Progenitor cell of endocrine pancreas (in vitro differentiated cells): ENCODE measurements at regions not wholly inside any gene's neighbourhood (a gene's known extent, or its start where the extent isn't known, plus 50 kb on each side); places are given as distances from the start of the nearest gene placed in this dataset.

ENCODE experiments used
- DNase-seq: peaks from one replicate; pipeline ENCODE4 v3.0.0; 2021; ENCODE audit warnings: low spot score; ENCODE audit not compliant: unreplicated experiment
- H3K27ac Mint-ChIP-seq: 2 replicates; pipeline ENCODE4 v1.8.0; 2021; ENCODE audit warnings: mild to moderate bottlenecking, moderate library complexity, mixed read lengths
- H3K27me3 Mint-ChIP-seq: 2 replicates; pipeline ENCODE4 v1.8.0; 2021; ENCODE audit warnings: mixed read lengths
- H3K36me3 Mint-ChIP-seq: 2 replicates; pipeline ENCODE4 v1.8.0; 2022; ENCODE audit warnings: mixed read lengths; ENCODE audit not compliant: insufficient read depth
- H3K4me1 Mint-ChIP-seq: 2 replicates; pipeline ENCODE4 v1.8.0; 2021; ENCODE audit warnings: low read depth, mixed read lengths
- H3K4me3 Mint-ChIP-seq: 2 replicates; pipeline ENCODE4 v1.8.0; 2021; ENCODE audit warnings: low read depth, mild to moderate bottlenecking, moderate library complexity, mixed read lengths
- H3K9me3 Mint-ChIP-seq: 2 replicates; pipeline ENCODE4 v1.8.0; 2021; ENCODE audit warnings: low read depth, mixed read lengths
- CTCF ChIP-seq: fragments of 200-600 bp; sonication (generic); IDR thresholded peaks from one replicate; pipeline ENCODE4 v1.5.0; 2021; ENCODE audit warnings: antibody characterized with exemption, mild to moderate bottlenecking; ENCODE audit not compliant: unreplicated experiment

- DNase-seq = no peak
- H3K4me1 Mint-ChIP-seq = no peaks in the 10 kb centered on the region
- H3K4me3 Mint-ChIP-seq = no peak overlapping the region
- TF ChIP-seq CTCF = no peak
- H3K9me3 Mint-ChIP-seq = no peaks in the 10 kb centered on the region
- H3K27ac Mint-ChIP-seq = no peak overlapping the region
- H3K36me3 Mint-ChIP-seq = no peaks in the 10 kb centered on the region
- peaks cover 3% of the 10 kb centered on the region for H3K27me3 Mint-ChIP-seq
Measured at GRCh38 chr7:68309271-68309670, 1289.0 kb upstream of the AUTS2 start.

GRCh38 chr7:68309806-68310205 lies 1288.5 kb upstream of the AUTS2 start:
- H3K9me3 Mint-ChIP-seq = no peaks in the 10 kb centered on the region
- TF ChIP-seq CTCF = no peak
- DNase-seq = no peak
- no peak overlapping the region for H3K27ac Mint-ChIP-seq
- H3K4me1 Mint-ChIP-seq = no peaks in the 10 kb centered on the region
- peaks cover 3% of the 10 kb centered on the region for H3K27me3 Mint-ChIP-seq
- H3K36me3 Mint-ChIP-seq = no peaks in the 10 kb centered on the region
- no peak overlapping the region for H3K4me3 Mint-ChIP-seq

GRCh38 chr7:68311958-68312357 lies 1286.3 kb upstream of the AUTS2 start:
- DNase-seq = no peak
- H3K36me3 Mint-ChIP-seq = no peaks in the 10 kb centered on the region
- no peaks in the 10 kb centered on the region for H3K4me1 Mint-ChIP-seq
- H3K4me3 Mint-ChIP-seq = no peak overlapping the region
- TF ChIP-seq CTCF = no peak
- H3K27me3 Mint-ChIP-seq = peaks cover 3% of the 10 kb centered on the region
- no peaks in the 10 kb centered on the region for H3K9me3 Mint-ChIP-seq
- H3K27ac Mint-ChIP-seq = no peak overlapping the region

GRCh38 chr7:68313806-68314205 lies 1284.5 kb upstream of the AUTS2 start:
- H3K27me3 Mint-ChIP-seq = peaks cover 3% of the 10 kb centered on the region
- no peak for TF ChIP-seq CTCF
- no peak overlapping the region for H3K27ac Mint-ChIP-seq
- H3K36me3 Mint-ChIP-seq = no peaks in the 10 kb centered on the region
- no peaks in the 10 kb centered on the region for H3K9me3 Mint-ChIP-seq
- no peak overlapping the region for H3K4me3 Mint-ChIP-seq
- H3K4me1 Mint-ChIP-seq = no peaks in the 10 kb centered on the region
- no peak for DNase-seq

GRCh38 chr7:68314208-68314607 lies 1284.1 kb upstream of the AUTS2 start:
- H3K36me3 Mint-ChIP-seq = no peaks in the 10 kb centered on the region
- H3K4me1 Mint-ChIP-seq = no peaks in the 10 kb centered on the region
- no peak for DNase-seq
- H3K27ac Mint-ChIP-seq = no peak overlapping the region
- no peak overlapping the region for H3K4me3 Mint-ChIP-seq
- no peaks in the 10 kb centered on the region for H3K9me3 Mint-ChIP-seq
- TF ChIP-seq CTCF = no peak
- peaks cover 2% of the 10 kb centered on the region for H3K27me3 Mint-ChIP-seq
